ENCODE measurements at regions not wholly inside any gene's neighbourhood (a gene's known extent, or its start where the extent isn't known, plus 50 kb on each side); places are given as distances from the start of the nearest gene placed in this dataset.

GRCh38 chr6:170041526-170041925 is 249.4 kb downstream of the DLL1 start:
- TF ChIP-seq SIN3A (IDR thresholded peaks at IDR 0.05; ENCODE audit: borderline replicate concordance, insufficient read depth, low read length) (no peak), POLR2AphosphoS5 (IDR thresholded peaks at IDR 0.05; ENCODE audit: low read depth, low read length) (no peak)

DNA sequence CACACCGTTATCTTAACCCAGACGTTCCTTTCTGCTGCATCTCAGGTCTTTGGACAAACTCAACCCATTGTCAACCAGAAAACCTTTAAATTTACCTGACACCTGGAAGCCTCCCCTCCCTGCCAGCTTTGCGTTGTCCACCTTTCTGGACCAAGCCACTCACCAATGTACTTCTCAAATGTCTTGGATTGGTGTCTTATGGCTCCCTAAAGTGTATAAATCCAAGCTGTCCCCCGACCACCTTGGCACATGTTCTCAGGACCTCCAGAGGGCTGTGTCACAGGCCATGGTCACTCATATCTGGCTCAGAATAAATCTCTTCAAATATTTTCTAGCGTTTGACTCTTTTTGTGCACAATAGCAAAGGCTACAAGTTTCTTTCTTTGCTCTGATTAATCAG is 250.0 kb downstream of the DLL1 start:
- no peak for TF ChIP-seq REST (IDR thresholded peaks at IDR 0.05; ENCODE audit: insufficient read depth in 1 of 2, low read depth in 2 of 2, low read length in 2 of 2)
- no peak for TF ChIP-seq SIN3A (IDR thresholded peaks at IDR 0.05; ENCODE audit: borderline replicate concordance, insufficient read depth, low read length)
- no peak for TF ChIP-seq TAF1 (IDR thresholded peaks at IDR 0.05; ENCODE audit: borderline replicate concordance, insufficient read depth, low read length)
- no peak for TF ChIP-seq FOXP2 (optimal IDR thresholded peaks at IDR 0.05; ENCODE audit: borderline replicate concordance, extremely low read depth, extremely low read length, insufficient read depth)
- TF ChIP-seq POLR2AphosphoS5 (IDR thresholded peaks at IDR 0.05; ENCODE audit: low read depth, low read length) = no peak

GRCh38 chr6:170040115-170040500 is 250.8 kb downstream of the DLL1 start:
- TF ChIP-seq FOXP2 (optimal IDR thresholded peaks at IDR 0.05; ENCODE audit: borderline replicate concordance, extremely low read depth, extremely low read length, insufficient read depth) = no peak
- no peak for TF ChIP-seq REST (IDR thresholded peaks at IDR 0.05; ENCODE audit: insufficient read depth in 1 of 2, low read depth in 2 of 2, low read length in 2 of 2)
- no peak for TF ChIP-seq SIN3A (IDR thresholded peaks at IDR 0.05; ENCODE audit: borderline replicate concordance, insufficient read depth, low read length)
- no peak for TF ChIP-seq TAF1 (IDR thresholded peaks at IDR 0.05; ENCODE audit: borderline replicate concordance, insufficient read depth, low read length)
- TF ChIP-seq POLR2AphosphoS5 (IDR thresholded peaks at IDR 0.05; ENCODE audit: low read depth, low read length) = no peak

GRCh38 chr6:170039156-170040114 is 251.4 kb downstream of the DLL1 start:
- TF ChIP-seq TAF1 (IDR thresholded peaks at IDR 0.05; ENCODE audit: borderline replicate concordance, insufficient read depth, low read length) (no peak), FOXP2 (optimal IDR thresholded peaks at IDR 0.05; ENCODE audit: borderline replicate concordance, extremely low read depth, extremely low read length, insufficient read depth) (no peak), REST (IDR thresholded peaks at IDR 0.05; ENCODE audit: insufficient read depth in 1 of 2, low read depth in 2 of 2, low read length in 2 of 2) (no peak)

DNA sequence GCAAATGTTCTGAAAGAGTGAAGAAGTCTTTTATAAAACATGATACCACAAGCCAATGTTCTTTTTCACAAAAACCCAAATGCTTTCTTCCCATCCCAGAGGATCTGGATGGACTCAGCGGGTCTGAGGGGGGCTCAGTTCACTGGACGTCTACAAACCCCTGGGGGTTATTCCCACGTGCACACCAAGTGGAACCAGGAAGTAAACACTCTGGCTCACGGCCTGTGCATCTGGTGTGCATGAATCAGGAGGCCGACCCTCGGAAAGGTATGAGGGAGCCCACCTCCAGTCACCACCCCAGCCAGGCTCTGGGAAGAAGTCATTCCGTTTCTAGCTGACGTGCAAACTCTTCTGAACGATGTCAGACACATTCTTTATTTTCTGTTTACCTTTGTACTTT is 252.2 kb downstream of the DLL1 start:
- TF ChIP-seq FOXP2 (optimal IDR thresholded peaks at IDR 0.05; ENCODE audit: borderline replicate concordance, extremely low read depth, extremely low read length, insufficient read depth) = no peak
- TF ChIP-seq SIN3A (IDR thresholded peaks at IDR 0.05; ENCODE audit: borderline replicate concordance, insufficient read depth, low read length) = no peak
- TF ChIP-seq POLR2AphosphoS5 (IDR thresholded peaks at IDR 0.05; ENCODE audit: low read depth, low read length) = no peak
- no peak for TF ChIP-seq TAF1 (IDR thresholded peaks at IDR 0.05; ENCODE audit: borderline replicate concordance, insufficient read depth, low read length)
- TF ChIP-seq REST (IDR thresholded peaks at IDR 0.05; ENCODE audit: insufficient read depth in 1 of 2, low read depth in 2 of 2, low read length in 2 of 2) = no peak
